ENCODE measurements at regions not wholly inside any gene's neighbourhood (a gene's known extent, or its start where the extent isn't known, plus 50 kb on each side); places are given as distances from the start of the nearest gene placed in this dataset.
"Not testable (repeated sequence)": the region's sequence is repeated elsewhere in the genome, so short reads cannot be mapped to it uniquely, and the experiment has no call there.

DNA sequence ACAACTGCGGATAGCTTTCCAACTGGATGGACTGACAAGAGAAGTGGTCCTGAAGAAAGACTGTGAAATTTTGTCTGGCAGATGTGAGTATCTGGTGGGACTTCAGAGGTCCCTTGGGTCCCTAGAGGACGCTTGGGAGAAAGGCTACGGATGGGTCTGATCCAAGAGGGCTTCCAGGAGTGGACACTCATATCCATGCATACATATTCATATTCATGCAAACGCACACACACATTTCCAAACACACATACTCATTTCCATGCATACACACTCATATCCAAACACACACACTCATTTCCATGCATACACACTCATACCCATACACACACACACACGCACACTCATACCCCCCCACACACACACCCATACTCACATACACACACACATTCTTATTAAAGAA, 200.2 kb upstream of the DDX18 start:
- no peak for DNase-seq
- intact Hi-C loops (cut with DNase I) = no loop called here

DNA sequence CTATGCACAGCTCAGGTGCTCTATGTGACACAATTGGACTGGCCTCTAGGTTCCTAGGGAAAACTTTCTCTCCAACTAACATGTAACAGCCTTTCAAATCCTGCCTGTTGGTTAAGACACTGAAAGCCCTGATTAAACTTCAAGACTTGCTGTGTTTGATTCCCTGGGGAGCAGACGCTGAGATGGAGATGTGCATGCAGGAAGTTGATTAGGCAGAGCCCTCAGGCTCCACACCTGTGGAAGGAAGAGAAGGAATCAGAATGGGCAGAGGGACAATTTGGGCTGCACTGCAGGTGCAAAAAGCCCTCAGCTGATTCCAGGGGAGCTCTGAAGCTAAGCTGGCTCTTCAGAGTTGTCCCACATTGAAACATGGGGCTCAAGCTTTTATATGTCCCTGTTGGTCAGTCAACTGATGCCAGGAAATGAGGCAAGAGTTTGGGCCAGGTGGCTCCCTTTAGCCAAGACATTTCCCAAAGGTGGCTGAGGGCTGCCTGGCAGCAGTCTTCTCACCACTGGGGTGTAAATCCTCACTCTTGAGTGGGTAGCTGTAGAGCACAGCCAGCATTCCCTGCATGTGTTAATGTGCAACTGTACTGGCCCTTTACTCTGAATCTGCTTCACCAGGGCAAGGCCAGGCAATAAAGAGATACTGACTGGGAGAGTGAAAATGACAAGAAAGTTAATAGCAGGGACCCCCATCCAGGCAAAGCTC, 199.5 kb upstream of the DDX18 start:
- no peak for DNase-seq
- intact Hi-C loops (cut with DNase I) = no loop called here

DNA sequence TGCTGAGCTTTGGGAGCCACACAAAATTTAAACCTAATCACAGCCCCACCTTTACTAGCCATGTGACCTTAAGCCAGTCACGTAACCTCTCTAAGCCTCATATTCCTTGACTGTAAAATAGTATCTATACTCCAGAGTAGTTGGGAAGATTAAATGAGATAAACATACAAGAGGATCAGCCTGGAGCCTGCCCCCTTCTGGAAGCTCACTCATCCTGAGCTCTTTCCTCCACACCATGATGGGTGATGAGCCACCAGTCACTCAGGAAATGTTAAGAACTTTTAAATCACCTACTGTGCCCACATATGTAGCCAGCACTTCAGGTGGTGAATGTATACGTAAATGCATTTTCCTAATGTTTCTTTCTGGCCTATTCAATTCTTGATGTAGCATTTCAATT, 195.9 kb upstream of the DDX18 start:
- intact Hi-C loops (cut with DNase I) = no loop called here
- DNase-seq = no peak

DNA sequence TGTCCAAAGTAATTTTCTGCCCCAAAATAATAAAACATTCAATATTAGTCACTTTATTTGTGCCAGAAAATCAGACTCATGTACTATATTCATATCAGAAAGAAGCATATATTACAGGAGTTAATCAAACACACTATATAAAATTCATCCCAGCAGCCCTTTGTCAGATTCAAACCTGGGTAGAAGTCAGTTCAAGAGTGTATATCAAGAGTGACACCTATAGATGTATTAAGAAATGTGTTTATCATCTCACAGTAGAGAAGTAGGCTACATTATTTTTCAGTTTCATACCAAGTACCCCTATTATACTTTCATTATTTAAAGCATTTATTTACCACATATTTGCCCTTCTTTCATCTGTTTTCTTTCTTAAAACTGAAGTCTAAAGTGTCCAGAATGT, 193.2 kb upstream of the DDX18 start:
- no peak for DNase-seq
- intact Hi-C loops (cut with DNase I) = no loop called here

DNA sequence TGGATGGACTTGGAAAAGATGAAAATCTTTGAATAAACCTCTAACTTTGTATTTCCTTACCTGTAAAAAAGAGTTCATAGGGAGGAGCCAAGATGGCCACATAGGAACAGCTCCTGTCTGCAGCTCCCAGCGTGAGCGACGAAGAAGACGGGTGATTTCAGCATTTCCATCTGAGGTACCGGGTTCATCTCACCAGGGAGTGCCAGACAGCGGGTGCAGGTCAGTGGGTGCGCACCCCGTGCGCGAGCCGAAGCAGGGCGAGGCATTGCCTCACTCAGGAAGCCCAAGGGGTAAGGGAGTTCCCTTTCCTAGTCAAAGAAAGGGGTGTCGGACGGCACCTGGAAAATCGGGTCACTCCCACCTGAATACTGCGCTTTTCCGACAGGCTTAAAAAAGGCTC, 191.3 kb upstream of the DDX18 start:
- intact Hi-C loops (cut with DNase I); DNase-seq: not testable (repeated sequence)

DNA sequence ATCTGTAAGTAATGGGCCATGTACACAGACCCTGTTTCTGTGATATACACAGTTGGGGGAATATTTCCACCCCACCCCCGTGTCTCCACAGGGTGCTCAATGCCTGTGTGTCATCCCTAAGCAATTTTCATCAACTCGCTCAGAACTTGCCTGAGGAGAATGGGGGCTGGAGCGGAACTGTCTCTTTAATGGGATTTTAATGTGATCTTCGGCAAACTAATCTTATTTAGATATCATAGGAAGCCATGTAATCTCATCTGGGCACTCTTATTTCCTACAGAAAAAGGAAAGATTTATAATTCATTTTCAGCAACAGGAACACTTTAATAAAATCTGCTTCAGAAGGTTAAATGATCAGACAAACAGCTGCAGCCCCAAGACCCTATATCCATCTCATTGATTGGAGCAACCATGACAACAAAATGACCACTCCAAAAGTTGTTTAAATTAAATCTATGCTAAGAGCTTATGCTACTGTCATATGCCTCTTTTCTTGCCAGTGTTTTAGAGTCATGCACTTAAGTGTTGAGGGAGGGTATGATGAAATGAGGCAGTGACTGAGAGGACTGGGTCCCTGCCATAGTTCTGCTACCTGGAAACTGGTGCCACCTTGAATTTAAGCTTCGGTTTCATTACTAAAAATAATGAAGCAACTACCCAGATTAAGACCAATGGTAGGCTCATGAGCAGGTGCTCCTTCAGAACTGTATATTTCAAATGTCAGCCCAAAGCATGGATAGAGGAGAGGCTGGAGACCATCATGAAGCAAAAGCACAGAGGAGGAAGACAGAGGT, 183.1 kb upstream of the DDX18 start:
- no peak for DNase-seq
- intact Hi-C loops (cut with DNase I) = no loop called here

DNA sequence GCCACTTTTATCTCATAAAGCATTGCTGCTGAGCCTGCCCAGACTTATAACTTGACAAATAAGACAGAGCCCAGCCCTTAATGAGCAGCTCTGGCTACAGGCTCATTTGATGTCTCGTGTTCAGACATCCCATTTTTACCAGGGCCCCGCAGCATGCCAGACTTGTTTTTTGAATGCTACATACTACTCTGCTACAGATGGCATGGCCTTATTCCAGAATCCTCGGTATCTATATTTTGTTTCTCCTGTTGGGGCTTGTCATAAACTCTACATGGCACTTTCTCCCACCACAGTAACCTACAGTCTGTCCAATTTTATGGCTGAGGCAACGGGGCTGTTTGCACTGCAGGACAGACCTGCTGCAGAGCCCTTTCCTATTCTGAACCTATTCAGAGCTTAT, 179.0 kb upstream of the DDX18 start:
- intact Hi-C loops (cut with DNase I) = no loop called here

DNA sequence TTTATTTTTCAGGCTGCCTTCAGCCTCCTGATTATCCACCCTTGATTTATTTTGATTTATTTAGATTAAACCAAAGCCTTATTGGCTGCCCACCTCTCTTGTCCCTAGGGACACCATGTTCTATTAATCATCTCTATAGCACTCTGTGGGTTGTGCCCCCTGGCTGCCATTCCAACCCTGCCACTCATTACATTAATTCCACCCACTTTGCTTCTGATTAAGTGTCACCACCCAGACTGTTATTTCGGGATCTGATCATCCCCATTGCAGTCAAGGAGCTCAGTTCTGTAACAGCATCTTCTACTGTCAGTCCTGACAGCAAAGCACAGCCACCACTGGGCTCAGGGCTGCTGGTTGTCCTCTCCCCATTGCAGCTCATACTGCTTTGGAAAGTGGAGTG, 175.1 kb upstream of the DDX18 start:
- intact Hi-C loops (cut with DNase I) = no loop called here
- no peak for DNase-seq

More for the DNA sequence above, 179.0 kb upstream of the DDX18 start:
- no peak for DNase-seq

DNA sequence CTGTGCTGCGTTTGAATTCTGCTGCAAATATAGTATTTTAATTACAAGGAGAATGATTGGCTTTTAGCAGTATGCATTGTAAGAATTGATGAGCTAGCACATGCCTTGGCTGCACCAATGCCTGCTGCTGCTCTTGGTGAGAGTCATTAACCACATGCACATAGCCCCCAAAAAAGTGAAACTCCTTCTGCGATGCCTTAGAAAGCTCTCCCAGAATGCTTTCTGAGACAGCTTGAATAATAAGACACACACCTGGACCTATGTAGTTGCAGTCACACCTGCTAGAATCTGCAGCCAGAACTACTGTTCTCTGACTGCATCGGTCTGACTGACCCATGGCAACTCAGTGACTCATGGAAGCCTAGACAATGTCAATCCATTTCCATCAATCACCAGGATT, 170.1 kb upstream of the DDX18 start:
- intact Hi-C loops (cut with DNase I) = no loop called here
- no peak for DNase-seq

DNA sequence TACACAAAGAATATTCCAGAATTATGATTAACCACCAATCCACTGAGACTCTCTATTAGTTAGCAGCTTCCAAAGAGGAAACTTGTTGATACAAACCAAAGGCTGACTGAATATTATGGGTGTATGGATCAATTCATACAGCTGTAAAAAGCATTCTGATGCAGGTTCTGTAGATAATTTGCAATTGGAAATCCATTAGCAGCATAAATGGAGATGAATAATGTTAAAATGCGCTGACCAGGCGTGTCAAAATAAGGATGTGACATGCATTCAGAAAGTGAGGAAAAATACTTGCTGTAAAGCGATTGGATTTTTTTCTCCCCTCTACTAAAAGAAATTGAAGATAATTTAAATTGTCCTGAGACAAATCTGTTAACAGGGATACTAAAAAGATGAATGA, 169.0 kb upstream of the DDX18 start:
- DNase-seq = no peak
- intact Hi-C loops (cut with DNase I) = no loop called here

DNA sequence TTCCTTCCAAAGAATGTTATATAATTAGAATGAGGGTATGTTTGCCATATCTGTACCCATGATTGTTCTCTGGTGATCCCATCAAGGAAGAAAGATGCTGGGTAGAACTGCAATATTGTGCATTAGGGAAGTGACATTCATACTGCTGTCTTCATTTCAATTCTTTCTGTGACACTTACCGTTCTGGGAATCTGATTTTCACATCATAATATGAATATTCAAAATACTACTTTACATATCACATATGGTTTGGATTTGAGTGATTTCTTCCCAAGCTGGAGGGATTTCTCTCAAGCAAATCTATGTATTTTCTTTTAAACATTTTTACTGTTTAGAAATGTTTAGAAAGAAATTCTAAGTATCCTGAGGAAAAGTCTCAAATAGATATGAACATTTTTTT, 168.4 kb upstream of the DDX18 start:
- no peak for DNase-seq
- intact Hi-C loops (cut with DNase I) = no loop called here

DNA sequence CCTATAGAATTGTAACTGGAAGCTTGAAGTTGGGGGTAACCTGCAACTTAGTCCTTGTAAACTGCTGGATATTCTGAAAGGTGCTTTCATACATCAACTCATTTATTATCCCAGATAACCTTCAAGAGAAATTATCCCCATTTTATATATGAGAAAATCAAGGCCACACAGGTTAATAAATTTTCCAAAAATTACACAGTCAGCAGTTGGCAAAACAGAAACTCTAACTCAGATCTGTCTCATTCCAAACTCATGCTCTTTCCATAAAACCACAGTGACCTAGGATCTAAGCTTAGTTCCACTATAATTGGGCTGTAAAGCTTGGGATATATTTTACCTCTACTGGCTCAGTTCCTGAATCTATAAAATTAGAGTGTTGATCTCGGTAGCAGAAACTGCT, 167.6 kb upstream of the DDX18 start:
- intact Hi-C loops (cut with DNase I) = no loop called here

DNA sequence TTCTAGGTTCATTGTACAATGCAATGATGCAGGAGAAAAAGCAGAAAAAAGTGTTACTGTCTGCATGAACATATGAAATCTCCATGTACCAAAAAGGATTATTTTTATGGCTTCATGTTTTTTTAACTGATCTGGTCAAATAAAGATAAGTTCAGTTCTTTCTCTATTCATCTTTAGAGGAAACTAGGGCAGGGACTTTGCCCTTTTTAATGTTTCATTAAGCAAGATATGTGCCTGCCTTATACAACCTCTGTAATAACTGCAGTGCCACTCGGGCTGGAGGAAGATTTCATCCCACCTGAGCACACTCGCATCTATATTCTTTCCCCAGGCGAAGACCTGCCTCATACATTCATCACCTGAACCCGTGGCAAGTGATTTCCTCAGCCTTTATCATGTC, 157.9 kb upstream of the DDX18 start:
- intact Hi-C loops (cut with DNase I) = no loop called here

More for the DNA sequence above, 167.6 kb upstream of the DDX18 start:
- DNase-seq = no peak

DNA sequence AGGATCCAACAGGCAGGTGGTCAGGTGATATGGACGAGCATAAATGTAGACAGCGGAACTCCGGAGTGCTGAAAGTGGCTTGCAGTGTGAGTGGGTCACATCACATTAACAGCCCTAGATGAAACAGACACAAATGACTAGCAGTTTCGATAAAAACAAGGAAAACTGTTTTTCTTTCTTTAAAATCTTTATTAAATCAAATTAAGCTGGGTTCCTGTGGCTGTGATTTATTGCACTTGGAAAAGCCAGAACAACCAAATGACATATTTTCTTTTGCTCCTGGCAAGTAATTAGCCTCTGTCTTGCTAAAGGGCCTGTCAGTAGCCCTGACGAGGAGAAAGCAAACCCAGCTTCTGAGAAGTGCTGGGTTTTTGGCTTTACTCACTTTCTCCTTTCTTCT, 152.9 kb upstream of the DDX18 start:
- DNase-seq = no peak
- intact Hi-C loops (cut with DNase I) = no loop called here

More for the DNA sequence above, 157.9 kb upstream of the DDX18 start:
- DNase-seq = no peak

DNA sequence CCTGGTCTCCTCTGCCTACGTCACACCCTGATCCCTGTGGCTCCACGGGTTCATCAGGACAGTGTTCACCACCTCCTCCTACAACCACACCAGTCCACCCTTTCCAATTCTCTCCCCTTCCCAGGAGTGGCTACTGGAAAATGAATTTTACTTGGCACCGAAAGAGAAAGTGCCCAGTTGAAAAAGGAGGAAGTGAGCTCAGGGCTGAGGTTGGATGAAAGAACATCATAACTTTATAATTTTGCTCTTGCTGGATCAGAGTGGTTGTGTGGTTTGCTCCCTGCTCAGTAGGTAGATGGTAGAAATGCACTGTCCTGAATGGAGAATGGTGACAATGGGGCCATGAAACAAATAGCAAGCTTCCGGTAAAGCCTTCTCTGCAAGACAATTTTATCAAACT, 140.3 kb upstream of the DDX18 start:
- DNase-seq = no peak
- intact Hi-C loops (cut with DNase I) = no loop called here

DNA sequence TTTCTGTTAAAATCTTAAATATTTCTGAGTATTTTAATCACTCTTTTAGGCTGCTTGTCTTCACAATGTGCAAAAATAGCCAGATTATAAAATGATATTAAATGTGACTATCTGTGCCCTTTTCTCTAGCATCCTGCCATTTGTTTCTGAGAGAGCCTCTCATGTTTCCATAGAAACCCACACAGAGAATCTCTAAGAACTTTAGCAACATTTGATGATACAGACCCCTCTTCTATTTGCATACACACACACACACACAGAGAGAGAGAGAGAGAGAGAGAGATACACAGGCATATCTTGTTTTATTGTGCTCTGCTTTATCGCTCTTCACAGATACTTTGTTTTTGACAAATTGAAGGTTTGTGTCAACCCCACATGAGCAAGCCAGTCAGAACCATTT, 134.5 kb upstream of the DDX18 start:
- intact Hi-C loops (cut with DNase I) = no loop called here

DNA sequence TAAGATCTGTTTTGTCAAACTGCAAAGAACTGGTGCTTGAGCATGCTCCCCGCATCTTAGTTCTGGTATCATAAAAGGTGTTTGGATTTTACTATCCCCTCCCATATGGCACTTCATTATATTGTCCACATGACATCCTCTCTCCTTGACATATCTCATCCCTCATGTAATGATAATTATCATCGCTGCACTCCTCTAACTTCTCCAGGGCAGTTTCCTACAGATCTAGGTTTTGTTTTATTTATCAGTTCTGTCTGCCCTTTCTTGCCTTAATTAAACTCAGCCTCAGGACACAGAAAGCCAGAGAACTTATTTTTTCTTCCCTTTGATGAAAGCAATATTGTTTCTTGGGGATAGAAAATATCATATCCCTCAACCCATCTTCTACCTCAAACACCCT, 129.6 kb upstream of the DDX18 start:
- DNase-seq = no peak
- intact Hi-C loops (cut with DNase I) = no loop called here

More for the DNA sequence above, 134.5 kb upstream of the DDX18 start:
- no peak for DNase-seq

DNA sequence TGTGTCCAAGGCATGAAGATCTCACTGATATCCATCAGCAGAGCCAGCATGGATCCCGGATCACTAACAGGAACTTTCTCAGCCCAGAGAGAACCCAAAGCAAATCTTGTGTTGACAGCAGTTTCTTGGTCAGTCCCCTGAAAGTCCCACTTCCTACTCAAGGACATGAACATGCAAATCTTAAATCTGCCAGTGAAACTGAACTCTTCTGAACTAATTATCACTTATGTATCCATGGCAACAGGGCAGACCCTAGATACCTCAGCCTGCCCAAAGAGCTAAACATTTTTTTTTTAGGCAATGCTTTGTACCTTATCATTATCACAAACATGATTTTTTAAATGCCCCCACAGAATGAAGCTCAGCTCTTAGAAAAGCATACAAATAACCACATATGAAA, 127.8 kb upstream of the DDX18 start:
- intact Hi-C loops (cut with DNase I) = no loop called here
- DNase-seq = no peak

DNA sequence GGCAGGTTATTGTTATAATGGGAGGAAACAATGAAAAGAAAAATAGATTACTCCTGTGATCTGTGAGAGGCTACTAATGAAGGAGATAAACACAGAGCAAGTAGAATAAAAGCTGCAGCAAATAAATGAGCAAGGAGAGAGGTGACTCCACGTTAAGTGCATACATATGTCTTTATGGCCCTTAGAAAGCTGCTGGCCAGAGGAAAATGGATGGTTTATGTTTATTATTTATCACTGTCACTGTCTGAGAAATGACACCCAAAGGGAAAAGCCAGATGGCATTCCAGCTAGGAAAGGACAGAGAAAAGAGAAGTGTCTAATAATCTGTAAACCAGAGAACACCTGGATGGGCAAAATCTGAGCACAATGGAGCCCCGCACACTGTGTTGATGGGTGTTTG, 122.9 kb upstream of the DDX18 start:
- DNase-seq = no peak
- intact Hi-C loops (cut with DNase I) = no loop called here

DNA sequence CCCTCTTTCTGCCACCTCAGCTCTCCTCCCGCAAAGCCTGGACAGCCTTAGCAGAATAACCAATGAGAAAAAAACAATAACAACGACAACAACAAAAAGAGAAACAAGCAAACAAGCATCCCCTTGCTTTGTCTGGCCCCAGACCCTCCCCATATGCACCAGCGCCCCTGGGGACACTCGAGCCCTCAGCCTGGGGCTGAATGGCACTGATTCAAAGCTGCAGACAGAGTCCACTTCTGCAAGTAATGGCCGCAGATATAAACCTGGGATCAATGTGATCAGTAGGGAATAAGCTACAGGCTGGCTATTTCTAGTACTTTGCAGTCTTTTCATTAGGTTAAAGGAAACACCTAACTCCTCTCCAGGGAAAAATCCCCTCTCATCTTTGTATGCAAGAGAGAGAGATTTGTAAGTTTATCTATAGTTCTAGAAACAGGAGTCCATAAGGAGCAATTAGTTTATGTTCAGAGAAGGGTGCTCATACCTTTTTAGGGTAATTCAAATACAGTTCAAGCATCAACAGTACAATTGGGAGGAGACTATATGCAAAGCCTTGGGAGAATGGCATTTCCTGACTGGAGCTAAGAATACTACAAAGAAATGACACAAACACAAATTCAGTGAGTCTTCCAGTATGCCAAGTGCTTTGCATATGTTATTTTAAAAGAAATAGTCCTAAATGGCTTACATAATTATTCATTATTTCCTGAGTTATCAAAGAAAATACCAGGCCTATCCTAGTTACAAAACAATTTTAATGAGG, 122.3 kb upstream of the DDX18 start:
- intact Hi-C loops (cut with DNase I) = no loop called here

DNA sequence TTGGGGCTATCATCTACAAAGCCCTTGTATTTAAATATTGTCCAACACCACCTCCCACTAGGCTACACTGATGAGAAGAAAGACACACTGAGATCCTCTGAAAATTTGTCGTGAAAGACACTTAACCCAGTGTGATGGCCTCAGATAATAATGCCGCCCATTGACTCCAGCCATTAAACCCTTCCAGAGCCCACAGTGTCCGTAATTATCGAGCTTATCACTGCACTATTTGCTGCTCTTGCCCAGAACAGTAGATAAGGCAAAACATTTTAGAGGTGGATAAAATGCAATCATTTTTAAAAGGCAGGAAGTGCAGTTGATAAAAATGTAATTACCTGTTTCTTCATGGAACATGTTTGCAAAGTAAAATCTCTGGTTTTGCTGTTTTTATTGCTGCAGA, 121.3 kb upstream of the DDX18 start:
- intact Hi-C loops (cut with DNase I) = no loop called here
- no peak for DNase-seq

More for the DNA sequence above, 122.3 kb upstream of the DDX18 start:
- no peak for DNase-seq
